K562 (cell line): ENCODE measurements at regions not wholly inside any gene's neighbourhood (a gene's known extent, or its start where the extent isn't known, plus 50 kb on each side); places are given as distances from the start of the nearest gene placed in this dataset.

Source experiments
- CXXC5 ChIP-seq: fragments of 250-450 bp; sonication (Bioruptor Pico); IDR thresholded peaks from 2 replicates; pipeline ENCODE4 v1.8.0; 2022; ENCODE audit warnings: inconsistent platforms, mild to moderate bottlenecking, moderate library complexity
- KLF1 ChIP-seq: fragments of 450-650 bp; IDR thresholded peaks from 2 replicates; pipeline ENCODE4 v1.6.1; 2016; ENCODE audit warnings: missing genetic modification characterization, missing compliant biosample characterization
- MEIS2 ChIP-seq: fragments of 450-650 bp; IDR thresholded peaks from 2 replicates; pipeline ENCODE4 v1.6.1; 2014; ENCODE audit warnings: mild to moderate bottlenecking; ENCODE audit not compliant: partially characterized antibody
- PHTF2 ChIP-seq: fragments of 250-450 bp; sonication (Bioruptor Pico); IDR thresholded peaks from 2 replicates; pipeline ENCODE4 v1.5.0; 2021; ENCODE audit warnings: mild to moderate bottlenecking
- POLR3G ChIP-seq: IDR thresholded peaks from 2 replicates; pipeline ENCODE4 v1.6.1; 2011; ENCODE audit not compliant: insufficient read length, insufficient replicate concordance; ENCODE audit errors: extremely low read depth
- PTTG1 ChIP-seq: fragments of 450-650 bp; IDR thresholded peaks from 2 replicates; pipeline ENCODE4 v1.6.1; 2016; ENCODE audit warnings: low read depth, mild to moderate bottlenecking, missing genetic modification characterization, missing compliant biosample characterization
- RBM15 ChIP-seq: fragments of 200-400 bp; formaldehyde crosslinking; IDR thresholded peaks from 2 replicates; pipeline ENCODE4 v1.6.1; 2018; ENCODE audit warnings: mild to moderate bottlenecking, low read length, moderate library complexity; ENCODE audit not compliant: insufficient read depth
- RBM17 ChIP-seq: fragments of 200-400 bp; formaldehyde crosslinking; IDR thresholded peaks from 2 replicates; pipeline ENCODE4 v1.6.1; 2017; ENCODE audit warnings: low read depth, mild to moderate bottlenecking, low read length, borderline replicate concordance
- SIN3B ChIP-seq: fragments of 450-650 bp; IDR thresholded peaks from 2 replicates; pipeline ENCODE4 v1.6.1; 2017; ENCODE audit warnings: low read depth, mild to moderate bottlenecking, moderate library complexity
- SRSF3 ChIP-seq: fragments of 200-400 bp; formaldehyde crosslinking; IDR thresholded peaks from 2 replicates; pipeline ENCODE4 v1.6.1; 2016; ENCODE audit warnings: mild to moderate bottlenecking, low read length, moderate library complexity; ENCODE audit not compliant: insufficient read depth
- TRIM25 ChIP-seq: fragments of 450-650 bp; IDR thresholded peaks from 2 replicates; pipeline ENCODE4 v1.7.0; 2016; ENCODE audit warnings: borderline replicate concordance
- ZHX1 ChIP-seq: fragments of 150-350 bp; conservative IDR thresholded peaks from 2 replicates; pipeline ENCODE4 v1.6.1; 2014; ENCODE audit warnings: low read length
- ZNF224 ChIP-seq: sonication (generic); formaldehyde crosslinking; IDR thresholded peaks from 2 replicates; pipeline ENCODE4 v1.8.0; 2022; ENCODE audit warnings: mild to moderate bottlenecking, missing genetic modification reagents
- ZNF253 ChIP-seq: fragments of 250-450 bp; sonication (Bioruptor Pico); conservative IDR thresholded peaks from 2 replicates; pipeline ENCODE4 v1.6.1; 2021; ENCODE audit warnings: mild to moderate bottlenecking
- ZNF436 ChIP-seq: fragments of 250-450, 450-650 bp; sonication (Bioruptor Pico); formaldehyde crosslinking; IDR thresholded peaks from 2 replicates; pipeline ENCODE4 v1.7.0; 2020; ENCODE audit warnings: mild to moderate bottlenecking
- ZNF778 ChIP-seq: fragments of 450-650 bp; formaldehyde crosslinking; IDR thresholded peaks from 2 replicates; pipeline ENCODE4 v1.4.0; 2020; ENCODE audit warnings: mild to moderate bottlenecking, moderate library complexity
- TF ChIP-seq, protein P1 (sequence below): fragments of 250-450 bp; sonication (Bioruptor Pico); IDR thresholded peaks from 2 replicates; pipeline ENCODE4 v1.8.0; 2021; ENCODE audit warnings: borderline replicate concordance, mild to moderate bottlenecking, moderate library complexity; ENCODE audit not compliant: poor library complexity, severe bottlenecking
- TF ChIP-seq, protein P2 (sequence below): fragments of 450-650 bp; formaldehyde crosslinking; IDR thresholded peaks from 2 replicates; pipeline ENCODE4 v1.4.0; 2022; ENCODE audit warnings: mild to moderate bottlenecking, moderate library complexity
- TF ChIP-seq, protein P3 (sequence below): sonication (generic); formaldehyde crosslinking; IDR thresholded peaks from 2 replicates; pipeline ENCODE4 v1.8.0; 2023; ENCODE audit warnings: mild to moderate bottlenecking, missing genetic modification reagents

- TF ChIP-seq, protein P1, sequence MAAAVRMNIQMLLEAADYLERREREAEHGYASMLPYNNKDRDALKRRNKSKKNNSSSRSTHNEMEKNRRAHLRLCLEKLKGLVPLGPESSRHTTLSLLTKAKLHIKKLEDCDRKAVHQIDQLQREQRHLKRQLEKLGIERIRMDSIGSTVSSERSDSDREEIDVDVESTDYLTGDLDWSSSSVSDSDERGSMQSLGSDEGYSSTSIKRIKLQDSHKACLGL (CRISPR knock-in tag): peak; percentile 97
- TF ChIP-seq KLF1 (tag) (peak; percentile 98), ZNF253 (CRISPR knock-in tag) (peak; percentile 96), ZNF778 (CRISPR knock-in tag) (peak; percentile 100), ZNF436 (CRISPR knock-in tag) (peak; percentile 83), PTTG1 (tag) (peak; percentile 100), RBM17 (no peak), POLR3G (no peak), SRSF3 (no peak), PHTF2 (CRISPR knock-in tag) (peak; percentile 100), TRIM25 (no peak), ZNF224 (CRISPR knock-in tag) (no peak), CXXC5 (CRISPR knock-in tag) (peak; percentile 100), ZHX1 (no peak), MEIS2 (no peak), SIN3B (no peak), RBM15 (no peak)
- TF ChIP-seq, protein P2, sequence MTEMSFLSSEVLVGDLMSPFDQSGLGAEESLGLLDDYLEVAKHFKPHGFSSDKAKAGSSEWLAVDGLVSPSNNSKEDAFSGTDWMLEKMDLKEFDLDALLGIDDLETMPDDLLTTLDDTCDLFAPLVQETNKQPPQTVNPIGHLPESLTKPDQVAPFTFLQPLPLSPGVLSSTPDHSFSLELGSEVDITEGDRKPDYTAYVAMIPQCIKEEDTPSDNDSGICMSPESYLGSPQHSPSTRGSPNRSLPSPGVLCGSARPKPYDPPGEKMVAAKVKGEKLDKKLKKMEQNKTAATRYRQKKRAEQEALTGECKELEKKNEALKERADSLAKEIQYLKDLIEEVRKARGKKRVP (CRISPR knock-in tag): peak; percentile 99
- TF ChIP-seq, protein P3, sequence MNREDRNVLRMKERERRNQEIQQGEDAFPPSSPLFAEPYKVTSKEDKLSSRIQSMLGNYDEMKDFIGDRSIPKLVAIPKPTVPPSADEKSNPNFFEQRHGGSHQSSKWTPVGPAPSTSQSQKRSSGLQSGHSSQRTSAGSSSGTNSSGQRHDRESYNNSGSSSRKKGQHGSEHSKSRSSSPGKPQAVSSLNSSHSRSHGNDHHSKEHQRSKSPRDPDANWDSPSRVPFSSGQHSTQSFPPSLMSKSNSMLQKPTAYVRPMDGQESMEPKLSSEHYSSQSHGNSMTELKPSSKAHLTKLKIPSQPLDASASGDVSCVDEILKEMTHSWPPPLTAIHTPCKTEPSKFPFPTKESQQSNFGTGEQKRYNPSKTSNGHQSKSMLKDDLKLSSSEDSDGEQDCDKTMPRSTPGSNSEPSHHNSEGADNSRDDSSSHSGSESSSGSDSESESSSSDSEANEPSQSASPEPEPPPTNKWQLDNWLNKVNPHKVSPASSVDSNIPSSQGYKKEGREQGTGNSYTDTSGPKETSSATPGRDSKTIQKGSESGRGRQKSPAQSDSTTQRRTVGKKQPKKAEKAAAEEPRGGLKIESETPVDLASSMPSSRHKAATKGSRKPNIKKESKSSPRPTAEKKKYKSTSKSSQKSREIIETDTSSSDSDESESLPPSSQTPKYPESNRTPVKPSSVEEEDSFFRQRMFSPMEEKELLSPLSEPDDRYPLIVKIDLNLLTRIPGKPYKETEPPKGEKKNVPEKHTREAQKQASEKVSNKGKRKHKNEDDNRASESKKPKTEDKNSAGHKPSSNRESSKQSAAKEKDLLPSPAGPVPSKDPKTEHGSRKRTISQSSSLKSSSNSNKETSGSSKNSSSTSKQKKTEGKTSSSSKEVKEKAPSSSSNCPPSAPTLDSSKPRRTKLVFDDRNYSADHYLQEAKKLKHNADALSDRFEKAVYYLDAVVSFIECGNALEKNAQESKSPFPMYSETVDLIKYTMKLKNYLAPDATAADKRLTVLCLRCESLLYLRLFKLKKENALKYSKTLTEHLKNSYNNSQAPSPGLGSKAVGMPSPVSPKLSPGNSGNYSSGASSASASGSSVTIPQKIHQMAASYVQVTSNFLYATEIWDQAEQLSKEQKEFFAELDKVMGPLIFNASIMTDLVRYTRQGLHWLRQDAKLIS (CRISPR knock-in tag): no peak
Measured at GRCh38 chr6:146887447-146888077, 288.8 kb downstream of the ADGB start (continued).
